Stimulated activated CD4-positive, alpha-beta T cell treated with anti-CD3 and anti-CD28 coated beads, TNF-alpha, amount 100 ng/mL, for 4 hours (primary cell): ENCODE measurements at regions not wholly inside any gene's neighbourhood (a gene's known extent, or its start where the extent isn't known, plus 50 kb on each side); places are given as distances from the start of the nearest gene placed in this dataset.

Experiments used
- DNase-seq, 3 experiments: peaks; one replicate each; pipeline ENCODE4 v3.0.0-alpha.2; 2020; ENCODE audit warnings: low read depth in 3 of 3

- no peak for DNase-seq
Observed at GRCh38 chr3:21357241-21357640, 393.8 kb downstream of the ZNF385D start.

GRCh38 chr3:21356402-21356801, 394.6 kb downstream of the ZNF385D start:
- no peak for DNase-seq

GRCh38 chr3:21345382-21345976, 405.5 kb downstream of the ZNF385D start:
- DNase-seq, result no peak

GRCh38 chr3:21331857-21332256, 419.2 kb downstream of the ZNF385D start:
- no peak for DNase-seq

- DNase-seq, result no peak
Observed at GRCh38 chr3:21331321-21331720, 419.7 kb downstream of the ZNF385D start.

- no peak for DNase-seq
Observed at GRCh38 chr3:21330293-21330692, 420.7 kb downstream of the ZNF385D start.

- DNase-seq, result no peak
Observed at GRCh38 chr3:21328711-21329390, 422.2 kb downstream of the ZNF385D start.

- no peak for DNase-seq
Observed at GRCh38 chr3:21326704-21327475, 424.1 kb downstream of the ZNF385D start.

GRCh38 chr3:21314688-21315087, 436.3 kb downstream of the ZNF385D start:
- no peak for DNase-seq

- DNase-seq, result no peak
Observed at GRCh38 chr3:21310891-21311290, 440.1 kb downstream of the ZNF385D start.

- DNase-seq, result no peak
Observed at GRCh38 chr3:21310161-21310560, 440.8 kb downstream of the ZNF385D start.

- no peak for DNase-seq
Observed at GRCh38 chr3:21297304-21297703, 453.7 kb downstream of the ZNF385D start.

GRCh38 chr3:21294768-21295167, 456.2 kb downstream of the ZNF385D start:
- DNase-seq, result no peak

- no peak for DNase-seq
Observed at GRCh38 chr3:21292971-21293370, 458.0 kb downstream of the ZNF385D start.

GRCh38 chr3:21290557-21290956, 460.5 kb downstream of the ZNF385D start:
- no peak for DNase-seq

- no peak for DNase-seq
Observed at GRCh38 chr3:21274079-21274571, 476.9 kb downstream of the ZNF385D start.

GRCh38 chr3:21273259-21274025, 477.6 kb downstream of the ZNF385D start:
- DNase-seq, result no peak

GRCh38 chr3:21271606-21272016, 479.4 kb downstream of the ZNF385D start:
- no peak for DNase-seq

GRCh38 chr3:21269882-21270281, 481.1 kb downstream of the ZNF385D start:
- no peak for DNase-seq

GRCh38 chr3:21260507-21260906, 490.5 kb downstream of the ZNF385D start:
- DNase-seq, result no peak

- no peak for DNase-seq
Observed at GRCh38 chr3:21259896-21260295, 491.1 kb downstream of the ZNF385D start.

GRCh38 chr3:21256932-21257331, 494.1 kb downstream of the ZNF385D start:
- no peak for DNase-seq
